Spleen (tissue), 7 donors: ENCODE measurements at regions not wholly inside any gene's neighbourhood (a gene's known extent, or its start where the extent isn't known, plus 50 kb on each side); places are given as distances from the start of the nearest gene placed in this dataset.

Experiments used
- CTCF ChIP-seq, 11 experiments: fragments of 200-600 bp in 7 of 11; fragments of 450-650 bp in 4 of 11; sonication (generic) in 4 of 11; IDR thresholded peaks in 8 of 11; conservative IDR thresholded peaks in 3 of 11; 1 replicate in 7 of 11; 2 replicates in 4 of 11; pipeline versions ENCODE4 v1.4.0 to v1.8.0; 2016 to 2021; ENCODE audit warnings: antibody characterized with exemption in 11 of 11, inconsistent platforms in 4 of 11, mild to moderate bottlenecking in 1 of 11
- POLR2AphosphoS5 ChIP-seq, 3 donors: sonication (generic); formaldehyde crosslinking; IDR thresholded peaks; one replicate each; pipeline ENCODE4 v1.5.1; 2017; ENCODE audit warnings: antibody characterized with exemption in 3 of 3
- donor health status: DM: no; HTN: no; CAD: no; lungs with moderate emphysema.
- donor health status: DM: no; HTN: no; CAD: no.
- donor health status: DM: no; HTN: no; CAD: no.

DNA sequence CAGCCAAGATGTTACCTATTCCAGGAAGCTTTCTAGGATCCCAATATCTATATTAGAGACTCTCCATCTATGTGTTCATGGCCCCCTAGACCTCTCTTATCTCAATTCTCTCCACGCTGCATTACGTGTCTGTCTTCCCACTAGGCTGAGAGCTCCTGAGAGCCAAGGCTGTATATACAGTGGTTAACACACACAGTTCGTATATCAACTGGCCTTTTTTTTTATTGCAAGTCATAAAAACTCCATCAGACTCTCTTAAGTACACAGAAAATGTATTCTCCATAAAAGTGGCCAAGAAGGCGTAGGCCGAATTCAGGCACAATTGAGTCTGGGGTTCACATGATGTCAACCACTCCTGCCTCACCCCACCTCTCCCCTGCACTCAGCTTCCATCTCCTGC lies 115.9 kb downstream of the TRIM29 start:
- TF ChIP-seq CTCF (IDR thresholded peaks at IDR 0.05 in 8 of 11, conservative IDR thresholded peaks at IDR 0.05 in 3 of 11) (no peak), POLR2AphosphoS5 (IDR thresholded peaks at IDR 0.05) (no peak)
